Spleen (tissue), 7 donors: ENCODE measurements at regions not wholly inside any gene's neighbourhood (a gene's known extent, or its start where the extent isn't known, plus 50 kb on each side); places are given as distances from the start of the nearest gene placed in this dataset.

ENCODE experiments used
- POLR2AphosphoS5 ChIP-seq, 3 donors: sonication (generic); formaldehyde crosslinking; IDR thresholded peaks; one replicate each; pipeline ENCODE4 v1.5.1; 2017; ENCODE audit warnings: antibody characterized with exemption in 3 of 3
- TF ChIP-seq, protein P1 (sequence below), 11 experiments: fragments of 200-600 bp in 7 of 11; fragments of 450-650 bp in 4 of 11; sonication (generic) in 4 of 11; IDR thresholded peaks in 8 of 11; conservative IDR thresholded peaks in 3 of 11; 1 replicate in 7 of 11; 2 replicates in 4 of 11; pipeline versions ENCODE4 v1.4.0 to v1.8.0; 2016 to 2021; ENCODE audit warnings: antibody characterized with exemption in 11 of 11, inconsistent platforms in 4 of 11, mild to moderate bottlenecking in 1 of 11
- donor health status: DM: no; HTN: no; CAD: no; lungs with moderate emphysema.
- donor health status: DM: no; HTN: no; CAD: no.
- donor health status: DM: no; HTN: no; CAD: no.

DNA sequence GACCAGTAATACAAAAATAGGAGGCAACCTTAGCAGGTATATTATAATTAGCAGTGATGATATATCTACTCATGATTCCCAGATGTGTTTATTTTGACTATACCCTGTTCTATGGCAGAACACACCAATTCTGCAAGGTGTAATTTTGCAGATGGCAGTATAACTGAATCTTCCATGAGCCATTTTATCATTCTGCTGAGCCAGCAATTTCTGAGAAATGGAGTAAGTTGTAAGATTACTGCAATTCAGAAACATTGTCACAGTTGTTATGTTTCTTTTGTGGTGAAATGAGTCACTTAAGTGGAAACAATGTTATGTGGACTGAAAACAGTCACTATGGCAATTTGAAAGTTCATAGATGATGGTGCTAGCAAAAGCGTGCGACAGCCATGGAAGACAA, 63.7 kb upstream of the RIMS1 start:
- TF ChIP-seq, protein P1, sequence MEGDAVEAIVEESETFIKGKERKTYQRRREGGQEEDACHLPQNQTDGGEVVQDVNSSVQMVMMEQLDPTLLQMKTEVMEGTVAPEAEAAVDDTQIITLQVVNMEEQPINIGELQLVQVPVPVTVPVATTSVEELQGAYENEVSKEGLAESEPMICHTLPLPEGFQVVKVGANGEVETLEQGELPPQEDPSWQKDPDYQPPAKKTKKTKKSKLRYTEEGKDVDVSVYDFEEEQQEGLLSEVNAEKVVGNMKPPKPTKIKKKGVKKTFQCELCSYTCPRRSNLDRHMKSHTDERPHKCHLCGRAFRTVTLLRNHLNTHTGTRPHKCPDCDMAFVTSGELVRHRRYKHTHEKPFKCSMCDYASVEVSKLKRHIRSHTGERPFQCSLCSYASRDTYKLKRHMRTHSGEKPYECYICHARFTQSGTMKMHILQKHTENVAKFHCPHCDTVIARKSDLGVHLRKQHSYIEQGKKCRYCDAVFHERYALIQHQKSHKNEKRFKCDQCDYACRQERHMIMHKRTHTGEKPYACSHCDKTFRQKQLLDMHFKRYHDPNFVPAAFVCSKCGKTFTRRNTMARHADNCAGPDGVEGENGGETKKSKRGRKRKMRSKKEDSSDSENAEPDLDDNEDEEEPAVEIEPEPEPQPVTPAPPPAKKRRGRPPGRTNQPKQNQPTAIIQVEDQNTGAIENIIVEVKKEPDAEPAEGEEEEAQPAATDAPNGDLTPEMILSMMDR (IDR thresholded peaks at IDR 0.05 in 8 of 11, conservative IDR thresholded peaks at IDR 0.05 in 3 of 11): no peak
- TF ChIP-seq POLR2AphosphoS5 (IDR thresholded peaks at IDR 0.05): no peak
